Smooth muscle cell (in vitro differentiated cells): ENCODE measurements at regions not wholly inside any gene's neighbourhood (a gene's known extent, or its start where the extent isn't known, plus 50 kb on each side); places are given as distances from the start of the nearest gene placed in this dataset.

ENCODE experiments used
- DNase-seq: peaks from one replicate; lab custom pipeline; 2025; ENCODE audit not compliant: unreplicated experiment; lab: John Stamatoyannopoulos, UW
- H2AFZ ChIP-seq: fragments of 200-600 bp; sonication (generic); 2 replicates; pipeline ENCODE4 v1.6.0; 2016; ENCODE audit warnings: antibody characterized with exemption, low read depth, mild to moderate bottlenecking
- H3F3A ChIP-seq: fragments of 200-600 bp; sonication (generic); 2 replicates; pipeline ENCODE4 v1.6.0; 2017; ENCODE audit warnings: antibody characterized with exemption, low read depth
- H3K27ac ChIP-seq: fragments of 200-600 bp; sonication (generic); 2 replicates; pipeline ENCODE4 v1.5.1; 2016; ENCODE audit warnings: low read depth, mild to moderate bottlenecking
- H3K27me3 ChIP-seq: fragments of 200-600 bp; sonication (generic); 2 replicates; pipeline ENCODE4 v1.6.1; 2016; ENCODE audit warnings: low read depth, mild to moderate bottlenecking
- H3K36me3 ChIP-seq: fragments of 200-600 bp; sonication (generic); 2 replicates; pipeline ENCODE4 v1.5.1; 2016; ENCODE audit warnings: low read depth
- H3K4me1 ChIP-seq: fragments of 200-600 bp; sonication (generic); 2 replicates; pipeline ENCODE4 v1.5.1; 2016; ENCODE audit warnings: low read depth
- H3K4me2 ChIP-seq: fragments of 200-600 bp; sonication (generic); 2 replicates; pipeline ENCODE4 v1.6.0; 2016; ENCODE audit warnings: mild to moderate bottlenecking
- H3K4me3 ChIP-seq: fragments of 200-600 bp; sonication (generic); 2 replicates; pipeline ENCODE4 v1.5.1; 2016; ENCODE audit warnings: mild to moderate bottlenecking
- H3K79me2 ChIP-seq: fragments of 200-600 bp; sonication (generic); 2 replicates; pipeline ENCODE4 v1.6.0; 2016; ENCODE audit warnings: low read depth, mild to moderate bottlenecking
- H3K9ac ChIP-seq: fragments of 200-600 bp; sonication (generic); 2 replicates; pipeline ENCODE4 v1.6.0; 2016; ENCODE audit warnings: low read depth
- H3K9me3 ChIP-seq: fragments of 200-600 bp; sonication (generic); replicated peaks from 2 replicates; pipeline ENCODE4 v1.5.1; 2016; ENCODE audit warnings: low read depth
- H4K20me1 ChIP-seq: fragments of 200-600 bp; sonication (generic); 2 replicates; pipeline ENCODE4 v1.6.0; 2016; ENCODE audit warnings: low read depth
- CTCF ChIP-seq: fragments of 200-600 bp; sonication (generic); IDR thresholded peaks from 2 replicates; pipeline ENCODE4 v1.5.1; 2017; ENCODE audit warnings: borderline replicate concordance, mild to moderate bottlenecking, antibody characterized with exemption; ENCODE audit not compliant: insufficient read depth, poor library complexity, severe bottlenecking
- WGBS: methylation state at CpG from one replicate; pipeline ENCODE4 v1.1.7; 2016; ENCODE audit warnings: low lambda C conversion rate; 5-methylcytosine and 5-hydroxymethylcytosine counted together

- 16% methylated on average over 2 of the region's 2 CpGs for WGBS
- H3K4me1 ChIP-seq: peaks cover 11% of the 10 kb centered on the region
These were observed 420.2 kb downstream of the SUCLG1 start for GRCh38 chr2:84038866-84039265.

DNA sequence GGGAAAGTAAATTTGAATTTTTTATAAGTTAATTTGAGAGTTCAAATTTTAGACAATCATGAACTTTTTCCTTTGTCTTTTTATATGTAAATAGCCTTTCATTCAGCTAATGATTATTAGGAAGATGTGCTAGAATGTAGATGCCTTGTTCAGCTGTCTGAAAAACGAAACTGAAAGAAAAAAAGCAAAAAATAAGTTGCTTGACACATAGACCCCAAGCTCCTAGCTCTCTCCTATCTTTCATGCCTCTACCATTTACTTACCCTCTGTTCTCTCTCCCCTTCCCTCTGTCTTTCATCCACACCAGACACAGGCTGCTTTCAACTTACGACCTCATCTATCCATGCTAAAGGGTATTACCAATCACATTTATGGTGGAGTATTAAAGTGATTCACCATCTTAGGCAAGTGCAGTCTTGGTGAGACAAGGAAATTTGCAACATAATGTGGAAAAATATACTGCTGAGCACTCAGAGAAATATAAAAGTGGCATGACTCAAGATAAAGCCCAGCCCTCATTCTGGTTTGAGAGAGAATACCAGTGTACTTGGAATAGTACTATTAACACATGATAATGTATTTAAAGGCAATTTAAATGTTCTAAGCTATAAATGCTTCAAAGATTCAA lies 425.6 kb downstream of the SUCLG1 start:
- no peak overlapping the region for H3K4me2 ChIP-seq
- no peak overlapping the region for H2AFZ ChIP-seq

More at GRCh38 chr2:84038866-84039265, 420.2 kb downstream of the SUCLG1 start:
- Histone ChIP-seq H3K27ac (peak overlapping the region; percentile 53), H3K9ac (no peak overlapping the region), H3K27me3 (no peaks in the 10 kb centered on the region), H3F3A (peaks cover 3% of the 10 kb centered on the region), H3K4me2 (peak overlapping the region; percentile 46), H2AFZ (no peak overlapping the region), H3K4me3 (no peak overlapping the region), H3K9me3 (no peaks in the 10 kb centered on the region), H4K20me1 (no peaks in the 10 kb centered on the region), H3K79me2 (no peaks in the 10 kb centered on the region), H3K36me3 (no peaks in the 10 kb centered on the region)
- DNase-seq: no peak
- TF ChIP-seq CTCF: no peak

GRCh38 chr2:84031312-84032050 lies 427.6 kb downstream of the SUCLG1 start:
- H3K79me2 ChIP-seq: no peaks in the 10 kb centered on the region
- no peak overlapping the region for H3K4me2 ChIP-seq

More for the DNA sequence above, 425.6 kb downstream of the SUCLG1 start:
- Histone ChIP-seq H3K9me3 (no peaks in the 10 kb centered on the region), H4K20me1 (no peaks in the 10 kb centered on the region), H3K79me2 (no peaks in the 10 kb centered on the region), H3K27ac (no peak overlapping the region), H3K4me1 (peaks cover 3% of the 10 kb centered on the region), H3K36me3 (no peaks in the 10 kb centered on the region), H3F3A (peaks cover 14% of the 10 kb centered on the region), H3K4me3 (no peak overlapping the region), H3K9ac (no peak overlapping the region), H3K27me3 (no peaks in the 10 kb centered on the region)
- TF ChIP-seq CTCF: no peak
- WGBS: 41% methylated on average over 2 of the region's 2 CpGs
- DNase-seq: no peak

More at GRCh38 chr2:84031312-84032050, 427.6 kb downstream of the SUCLG1 start:
- TF ChIP-seq CTCF: no peak
- Histone ChIP-seq H3K36me3 (no peaks in the 10 kb centered on the region), H3K9ac (no peak overlapping the region), H2AFZ (no peak overlapping the region), H3K4me3 (no peak overlapping the region), H4K20me1 (no peaks in the 10 kb centered on the region), H3K27me3 (no peaks in the 10 kb centered on the region), H3F3A (peaks cover 11% of the 10 kb centered on the region), H3K27ac (peak overlapping the region; percentile 3), H3K4me1 (no peaks in the 10 kb centered on the region), H3K9me3 (no peaks in the 10 kb centered on the region)
- DNase-seq: no peak
- 93% methylated on average over 5 of the region's 5 CpGs for WGBS
